GM12878 (cell line): ENCODE measurements at regions not wholly inside any gene's neighbourhood (a gene's known extent, or its start where the extent isn't known, plus 50 kb on each side); places are given as distances from the start of the nearest gene placed in this dataset.

Experiments used
- BCL11A ChIP-seq: IDR thresholded peaks from 2 replicates; pipeline ENCODE4 v1.6.1; 2011; ENCODE audit warnings: low read depth, low read length
- BHLHE40 ChIP-seq, 2 experiments: fragments of 450-650 bp in 1 of 2; IDR thresholded peaks; 2 replicates each; pipeline ENCODE4 v1.6.1; 2011 to 2017; ENCODE audit warnings: low read depth in 2 of 2, borderline replicate concordance in 1 of 2, improper control_type of control experiment in 1 of 2, low read length in 1 of 2, mild to moderate bottlenecking in 1 of 2
- SMAD5 ChIP-seq: IDR thresholded peaks from 2 replicates; pipeline ENCODE4 v1.6.1; 2016; ENCODE audit warnings: antibody characterized with exemption, low read depth
- ZNF274 ChIP-seq: IDR thresholded peaks from one replicate; pipeline ENCODE4 v1.8.0; 2011; ENCODE audit not compliant: insufficient read length, insufficient read depth
- TF ChIP-seq, protein P1 (sequence below): IDR thresholded peaks from 2 replicates; pipeline ENCODE4 v1.6.1; 2012; ENCODE audit warnings: improper control_type of control experiment, low read depth, low read length; ENCODE audit not compliant: insufficient replicate concordance
- TF ChIP-seq, protein P2 (sequence below): fragments of 450-650 bp; IDR thresholded peaks from 2 replicates; pipeline ENCODE4 v1.6.1; 2016; ENCODE audit warnings: mild to moderate bottlenecking, moderate library complexity, borderline replicate concordance
- TF ChIP-seq, protein P3 (sequence below): fragments of 450-650 bp; IDR thresholded peaks from 2 replicates; pipeline ENCODE4 v1.6.1; 2017; ENCODE audit warnings: mild to moderate bottlenecking
- TF ChIP-seq, protein P4 (sequence below): fragments of 450-650 bp; formaldehyde crosslinking; IDR thresholded peaks from 2 replicates; pipeline ENCODE4 v1.4.0; 2020; ENCODE audit warnings: mild to moderate bottlenecking, moderate library complexity
- TF ChIP-seq, protein P5 (sequence below): fragments of 450-650 bp; IDR thresholded peaks from 2 replicates; pipeline ENCODE4 v1.6.1; 2017; ENCODE audit warnings: mild to moderate bottlenecking, moderate library complexity

DNA sequence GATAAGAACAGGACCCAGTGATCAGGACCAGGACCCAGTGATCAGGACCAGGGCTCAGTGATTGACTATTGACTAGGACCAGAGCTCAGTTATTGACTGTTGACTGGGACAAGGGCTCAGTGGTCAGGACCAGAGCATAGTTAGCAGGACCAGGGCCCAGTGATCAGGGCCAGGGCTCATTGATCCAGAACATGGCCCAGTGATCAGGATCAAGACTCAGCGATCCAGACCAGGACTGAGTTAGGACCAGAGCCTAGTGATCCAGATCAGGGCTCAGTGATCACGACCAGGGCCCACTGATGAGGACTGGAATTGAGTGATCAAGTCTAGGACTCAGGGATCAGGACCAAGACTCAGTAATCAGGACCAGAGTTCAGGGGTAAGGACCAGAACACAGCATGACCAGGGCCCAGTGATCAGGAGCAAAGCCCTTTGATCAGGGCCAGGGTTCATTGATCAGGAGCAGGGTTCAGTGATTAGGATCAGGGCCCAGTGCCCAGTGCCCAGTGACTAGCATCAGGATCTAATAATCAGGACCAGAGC, 176.0 kb downstream of the TMEM121 start (continued):
- TF ChIP-seq, protein P1, sequence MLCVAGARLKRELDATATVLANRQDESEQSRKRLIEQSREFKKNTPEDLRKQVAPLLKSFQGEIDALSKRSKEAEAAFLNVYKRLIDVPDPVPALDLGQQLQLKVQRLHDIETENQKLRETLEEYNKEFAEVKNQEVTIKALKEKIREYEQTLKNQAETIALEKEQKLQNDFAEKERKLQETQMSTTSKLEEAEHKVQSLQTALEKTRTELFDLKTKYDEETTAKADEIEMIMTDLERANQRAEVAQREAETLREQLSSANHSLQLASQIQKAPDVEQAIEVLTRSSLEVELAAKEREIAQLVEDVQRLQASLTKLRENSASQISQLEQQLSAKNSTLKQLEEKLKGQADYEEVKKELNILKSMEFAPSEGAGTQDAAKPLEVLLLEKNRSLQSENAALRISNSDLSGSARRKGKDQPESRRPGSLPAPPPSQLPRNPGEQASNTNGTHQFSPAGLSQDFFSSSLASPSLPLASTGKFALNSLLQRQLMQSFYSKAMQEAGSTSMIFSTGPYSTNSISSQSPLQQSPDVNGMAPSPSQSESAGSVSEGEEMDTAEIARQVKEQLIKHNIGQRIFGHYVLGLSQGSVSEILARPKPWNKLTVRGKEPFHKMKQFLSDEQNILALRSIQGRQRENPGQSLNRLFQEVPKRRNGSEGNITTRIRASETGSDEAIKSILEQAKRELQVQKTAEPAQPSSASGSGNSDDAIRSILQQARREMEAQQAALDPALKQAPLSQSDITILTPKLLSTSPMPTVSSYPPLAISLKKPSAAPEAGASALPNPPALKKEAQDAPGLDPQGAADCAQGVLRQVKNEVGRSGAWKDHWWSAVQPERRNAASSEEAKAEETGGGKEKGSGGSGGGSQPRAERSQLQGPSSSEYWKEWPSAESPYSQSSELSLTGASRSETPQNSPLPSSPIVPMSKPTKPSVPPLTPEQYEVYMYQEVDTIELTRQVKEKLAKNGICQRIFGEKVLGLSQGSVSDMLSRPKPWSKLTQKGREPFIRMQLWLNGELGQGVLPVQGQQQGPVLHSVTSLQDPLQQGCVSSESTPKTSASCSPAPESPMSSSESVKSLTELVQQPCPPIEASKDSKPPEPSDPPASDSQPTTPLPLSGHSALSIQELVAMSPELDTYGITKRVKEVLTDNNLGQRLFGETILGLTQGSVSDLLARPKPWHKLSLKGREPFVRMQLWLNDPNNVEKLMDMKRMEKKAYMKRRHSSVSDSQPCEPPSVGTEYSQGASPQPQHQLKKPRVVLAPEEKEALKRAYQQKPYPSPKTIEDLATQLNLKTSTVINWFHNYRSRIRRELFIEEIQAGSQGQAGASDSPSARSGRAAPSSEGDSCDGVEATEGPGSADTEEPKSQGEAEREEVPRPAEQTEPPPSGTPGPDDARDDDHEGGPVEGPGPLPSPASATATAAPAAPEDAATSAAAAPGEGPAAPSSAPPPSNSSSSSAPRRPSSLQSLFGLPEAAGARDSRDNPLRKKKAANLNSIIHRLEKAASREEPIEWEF = no peak
- TF ChIP-seq SMAD5 (peak; percentile 63), BHLHE40 (IDR thresholded peaks at IDR 0.05; ENCODE audit: borderline replicate concordance in 1 of 2, low read depth in 2 of 2, low read length in 1 of 2) (no peak), BCL11A (peak; percentile 2; the same call in 1 of the 2 replicates), ZNF274 (no peak)
- TF ChIP-seq, protein P2, sequence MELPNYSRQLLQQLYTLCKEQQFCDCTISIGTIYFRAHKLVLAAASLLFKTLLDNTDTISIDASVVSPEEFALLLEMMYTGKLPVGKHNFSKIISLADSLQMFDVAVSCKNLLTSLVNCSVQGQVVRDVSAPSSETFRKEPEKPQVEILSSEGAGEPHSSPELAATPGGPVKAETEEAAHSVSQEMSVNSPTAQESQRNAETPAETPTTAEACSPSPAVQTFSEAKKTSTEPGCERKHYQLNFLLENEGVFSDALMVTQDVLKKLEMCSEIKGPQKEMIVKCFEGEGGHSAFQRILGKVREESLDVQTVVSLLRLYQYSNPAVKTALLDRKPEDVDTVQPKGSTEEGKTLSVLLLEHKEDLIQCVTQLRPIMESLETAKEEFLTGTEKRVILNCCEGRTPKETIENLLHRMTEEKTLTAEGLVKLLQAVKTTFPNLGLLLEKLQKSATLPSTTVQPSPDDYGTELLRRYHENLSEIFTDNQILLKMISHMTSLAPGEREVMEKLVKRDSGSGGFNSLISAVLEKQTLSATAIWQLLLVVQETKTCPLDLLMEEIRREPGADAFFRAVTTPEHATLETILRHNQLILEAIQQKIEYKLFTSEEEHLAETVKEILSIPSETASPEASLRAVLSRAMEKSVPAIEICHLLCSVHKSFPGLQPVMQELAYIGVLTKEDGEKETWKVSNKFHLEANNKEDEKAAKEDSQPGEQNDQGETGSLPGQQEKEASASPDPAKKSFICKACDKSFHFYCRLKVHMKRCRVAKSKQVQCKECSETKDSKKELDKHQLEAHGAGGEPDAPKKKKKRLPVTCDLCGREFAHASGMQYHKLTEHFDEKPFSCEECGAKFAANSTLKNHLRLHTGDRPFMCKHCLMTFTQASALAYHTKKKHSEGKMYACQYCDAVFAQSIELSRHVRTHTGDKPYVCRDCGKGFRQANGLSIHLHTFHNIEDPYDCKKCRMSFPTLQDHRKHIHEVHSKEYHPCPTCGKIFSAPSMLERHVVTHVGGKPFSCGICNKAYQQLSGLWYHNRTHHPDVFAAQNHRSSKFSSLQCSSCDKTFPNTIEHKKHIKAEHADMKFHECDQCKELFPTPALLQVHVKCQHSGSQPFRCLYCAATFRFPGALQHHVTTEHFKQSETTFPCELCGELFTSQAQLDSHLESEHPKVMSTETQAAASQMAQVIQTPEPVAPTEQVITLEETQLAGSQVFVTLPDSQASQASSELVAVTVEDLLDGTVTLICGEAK = no peak
- TF ChIP-seq, protein P3, sequence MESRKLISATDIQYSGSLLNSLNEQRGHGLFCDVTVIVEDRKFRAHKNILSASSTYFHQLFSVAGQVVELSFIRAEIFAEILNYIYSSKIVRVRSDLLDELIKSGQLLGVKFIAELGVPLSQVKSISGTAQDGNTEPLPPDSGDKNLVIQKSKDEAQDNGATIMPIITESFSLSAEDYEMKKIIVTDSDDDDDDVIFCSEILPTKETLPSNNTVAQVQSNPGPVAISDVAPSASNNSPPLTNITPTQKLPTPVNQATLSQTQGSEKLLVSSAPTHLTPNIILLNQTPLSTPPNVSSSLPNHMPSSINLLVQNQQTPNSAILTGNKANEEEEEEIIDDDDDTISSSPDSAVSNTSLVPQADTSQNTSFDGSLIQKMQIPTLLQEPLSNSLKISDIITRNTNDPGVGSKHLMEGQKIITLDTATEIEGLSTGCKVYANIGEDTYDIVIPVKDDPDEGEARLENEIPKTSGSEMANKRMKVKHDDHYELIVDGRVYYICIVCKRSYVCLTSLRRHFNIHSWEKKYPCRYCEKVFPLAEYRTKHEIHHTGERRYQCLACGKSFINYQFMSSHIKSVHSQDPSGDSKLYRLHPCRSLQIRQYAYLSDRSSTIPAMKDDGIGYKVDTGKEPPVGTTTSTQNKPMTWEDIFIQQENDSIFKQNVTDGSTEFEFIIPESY = no peak
- TF ChIP-seq, protein P4, sequence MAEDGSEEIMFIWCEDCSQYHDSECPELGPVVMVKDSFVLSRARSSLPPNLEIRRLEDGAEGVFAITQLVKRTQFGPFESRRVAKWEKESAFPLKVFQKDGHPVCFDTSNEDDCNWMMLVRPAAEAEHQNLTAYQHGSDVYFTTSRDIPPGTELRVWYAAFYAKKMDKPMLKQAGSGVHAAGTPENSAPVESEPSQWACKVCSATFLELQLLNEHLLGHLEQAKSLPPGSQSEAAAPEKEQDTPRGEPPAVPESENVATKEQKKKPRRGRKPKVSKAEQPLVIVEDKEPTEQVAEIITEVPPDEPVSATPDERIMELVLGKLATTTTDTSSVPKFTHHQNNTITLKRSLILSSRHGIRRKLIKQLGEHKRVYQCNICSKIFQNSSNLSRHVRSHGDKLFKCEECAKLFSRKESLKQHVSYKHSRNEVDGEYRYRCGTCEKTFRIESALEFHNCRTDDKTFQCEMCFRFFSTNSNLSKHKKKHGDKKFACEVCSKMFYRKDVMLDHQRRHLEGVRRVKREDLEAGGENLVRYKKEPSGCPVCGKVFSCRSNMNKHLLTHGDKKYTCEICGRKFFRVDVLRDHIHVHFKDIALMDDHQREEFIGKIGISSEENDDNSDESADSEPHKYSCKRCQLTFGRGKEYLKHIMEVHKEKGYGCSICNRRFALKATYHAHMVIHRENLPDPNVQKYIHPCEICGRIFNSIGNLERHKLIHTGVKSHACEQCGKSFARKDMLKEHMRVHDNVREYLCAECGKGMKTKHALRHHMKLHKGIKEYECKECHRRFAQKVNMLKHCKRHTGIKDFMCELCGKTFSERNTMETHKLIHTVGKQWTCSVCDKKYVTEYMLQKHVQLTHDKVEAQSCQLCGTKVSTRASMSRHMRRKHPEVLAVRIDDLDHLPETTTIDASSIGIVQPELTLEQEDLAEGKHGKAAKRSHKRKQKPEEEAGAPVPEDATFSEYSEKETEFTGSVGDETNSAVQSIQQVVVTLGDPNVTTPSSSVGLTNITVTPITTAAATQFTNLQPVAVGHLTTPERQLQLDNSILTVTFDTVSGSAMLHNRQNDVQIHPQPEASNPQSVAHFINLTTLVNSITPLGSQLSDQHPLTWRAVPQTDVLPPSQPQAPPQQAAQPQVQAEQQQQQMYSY = no peak
- TF ChIP-seq, protein P5, sequence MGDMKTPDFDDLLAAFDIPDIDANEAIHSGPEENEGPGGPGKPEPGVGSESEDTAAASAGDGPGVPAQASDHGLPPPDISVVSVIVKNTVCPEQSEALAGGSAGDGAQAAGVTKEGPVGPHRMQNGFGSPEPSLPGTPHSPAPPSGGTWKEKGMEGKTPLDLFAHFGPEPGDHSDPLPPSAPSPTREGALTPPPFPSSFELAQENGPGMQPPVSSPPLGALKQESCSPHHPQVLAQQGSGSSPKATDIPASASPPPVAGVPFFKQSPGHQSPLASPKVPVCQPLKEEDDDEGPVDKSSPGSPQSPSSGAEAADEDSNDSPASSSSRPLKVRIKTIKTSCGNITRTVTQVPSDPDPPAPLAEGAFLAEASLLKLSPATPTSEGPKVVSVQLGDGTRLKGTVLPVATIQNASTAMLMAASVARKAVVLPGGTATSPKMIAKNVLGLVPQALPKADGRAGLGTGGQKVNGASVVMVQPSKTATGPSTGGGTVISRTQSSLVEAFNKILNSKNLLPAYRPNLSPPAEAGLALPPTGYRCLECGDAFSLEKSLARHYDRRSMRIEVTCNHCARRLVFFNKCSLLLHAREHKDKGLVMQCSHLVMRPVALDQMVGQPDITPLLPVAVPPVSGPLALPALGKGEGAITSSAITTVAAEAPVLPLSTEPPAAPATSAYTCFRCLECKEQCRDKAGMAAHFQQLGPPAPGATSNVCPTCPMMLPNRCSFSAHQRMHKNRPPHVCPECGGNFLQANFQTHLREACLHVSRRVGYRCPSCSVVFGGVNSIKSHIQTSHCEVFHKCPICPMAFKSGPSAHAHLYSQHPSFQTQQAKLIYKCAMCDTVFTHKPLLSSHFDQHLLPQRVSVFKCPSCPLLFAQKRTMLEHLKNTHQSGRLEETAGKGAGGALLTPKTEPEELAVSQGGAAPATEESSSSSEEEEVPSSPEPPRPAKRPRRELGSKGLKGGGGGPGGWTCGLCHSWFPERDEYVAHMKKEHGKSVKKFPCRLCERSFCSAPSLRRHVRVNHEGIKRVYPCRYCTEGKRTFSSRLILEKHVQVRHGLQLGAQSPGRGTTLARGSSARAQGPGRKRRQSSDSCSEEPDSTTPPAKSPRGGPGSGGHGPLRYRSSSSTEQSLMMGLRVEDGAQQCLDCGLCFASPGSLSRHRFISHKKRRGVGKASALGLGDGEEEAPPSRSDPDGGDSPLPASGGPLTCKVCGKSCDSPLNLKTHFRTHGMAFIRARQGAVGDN = no peak
